ENCODE measurements at regions not wholly inside any gene's neighbourhood (a gene's known extent, or its start where the extent isn't known, plus 50 kb on each side); places are given as distances from the start of the nearest gene placed in this dataset.
"Not testable (repeated sequence)": the region's sequence is repeated elsewhere in the genome, so short reads cannot be mapped to it uniquely, and the experiment has no call there.

- intact Hi-C loops (cut with DNase I): no loop called here
- peaks cover 3% of the 10 kb centered on the region for H3K9me3 ChIP-seq
- no peak for TF ChIP-seq CTCF (IDR thresholded peaks at IDR 0.05)
- TF ChIP-seq POLR2A (IDR thresholded peaks at IDR 0.05): no peak
- no peak for TF ChIP-seq POLR2AphosphoS5 (IDR thresholded peaks at IDR 0.05; ENCODE audit: insufficient read depth in 1 of 2, low read depth in 1 of 2)
- H3K36me3 ChIP-seq: no peaks in the 10 kb centered on the region
- no peak overlapping the region for H3K27ac ChIP-seq
- no peak overlapping the region for H3K4me3 ChIP-seq
- H3K27me3 ChIP-seq: no peaks in the 10 kb centered on the region
- no peaks in the 10 kb centered on the region for H3K4me1 ChIP-seq
- no peak for DNase-seq (ENCODE audit: extremely low spot score in 2 of 2)
These were observed 198.3 kb downstream of the MN1 start for GRCh38 chr22:27603111-27603799.

GRCh38 chr22:27603800-27604144, 197.8 kb downstream of the MN1 start:
- H3K9me3 ChIP-seq: peaks cover 3% of the 10 kb centered on the region
- H3K4me3 ChIP-seq: no peak overlapping the region

GRCh38 chr22:27605390-27605789, 196.2 kb downstream of the MN1 start:
- Histone ChIP-seq H3K4me1 (no peaks in the 10 kb centered on the region), H3K9me3 (peaks cover 3% of the 10 kb centered on the region), H3K27ac (no peak overlapping the region), H3K4me3 (no peak overlapping the region), H3K36me3 (no peaks in the 10 kb centered on the region), H3K27me3 (no peaks in the 10 kb centered on the region)
- intact Hi-C loops (cut with DNase I): no loop called here
- no peak for DNase-seq (ENCODE audit: extremely low spot score in 2 of 2)
- TF ChIP-seq CTCF (IDR thresholded peaks at IDR 0.05): no peak
- no peak for TF ChIP-seq POLR2AphosphoS5 (IDR thresholded peaks at IDR 0.05; ENCODE audit: insufficient read depth in 1 of 2, low read depth in 1 of 2)
- TF ChIP-seq POLR2A (IDR thresholded peaks at IDR 0.05): no peak

More at GRCh38 chr22:27603800-27604144, 197.8 kb downstream of the MN1 start:
- DNase-seq (ENCODE audit: extremely low spot score in 2 of 2): no peak
- TF ChIP-seq POLR2A (IDR thresholded peaks at IDR 0.05) (no peak), CTCF (IDR thresholded peaks at IDR 0.05) (no peak), POLR2AphosphoS5 (IDR thresholded peaks at IDR 0.05; ENCODE audit: insufficient read depth in 1 of 2, low read depth in 1 of 2) (no peak)
- Histone ChIP-seq H3K27ac (no peak overlapping the region), H3K36me3 (no peaks in the 10 kb centered on the region), H3K27me3 (no peaks in the 10 kb centered on the region), H3K4me1 (no peaks in the 10 kb centered on the region)
- intact Hi-C loops (cut with DNase I): no loop called here

- H3K27ac ChIP-seq; H3K36me3 ChIP-seq; intact Hi-C loops (cut with DNase I); H3K4me1 ChIP-seq; H3K4me3 ChIP-seq; H3K27me3 ChIP-seq; DNase-seq (ENCODE audit: extremely low spot score in 2 of 2); H3K9me3 ChIP-seq: not testable (repeated sequence)
These were observed 193.8 kb downstream of the MN1 start for GRCh38 chr22:27607750-27608149.

- Histone ChIP-seq H3K27me3 (no peaks in the 10 kb centered on the region), H3K9me3 (peaks cover 3% of the 10 kb centered on the region), H3K4me1 (peaks cover 6% of the 10 kb centered on the region), H3K4me3 (no peak overlapping the region), H3K36me3 (no peaks in the 10 kb centered on the region), H3K27ac (no peak overlapping the region)
- TF ChIP-seq CTCF (IDR thresholded peaks at IDR 0.05): no peak
- TF ChIP-seq POLR2AphosphoS5 (IDR thresholded peaks at IDR 0.05; ENCODE audit: insufficient read depth in 1 of 2, low read depth in 1 of 2): no peak
- no peak for TF ChIP-seq POLR2A (IDR thresholded peaks at IDR 0.05)
- no peak for DNase-seq (ENCODE audit: extremely low spot score in 2 of 2)
- intact Hi-C loops (cut with DNase I): no loop called here
These were observed 192.1 kb downstream of the MN1 start for GRCh38 chr22:27609451-27609888.

GRCh38 chr22:27610164-27610563, 191.4 kb downstream of the MN1 start:
- intact Hi-C loops (cut with DNase I): loop anchor here (10.0 kb wide), 2 partner anchors 195 kb away; partner anchors contain the start of gene MN1
- H3K4me1 ChIP-seq; DNase-seq (ENCODE audit: extremely low spot score in 2 of 2); H3K27me3 ChIP-seq; H3K9me3 ChIP-seq; H3K36me3 ChIP-seq; H3K27ac ChIP-seq; H3K4me3 ChIP-seq: not testable (repeated sequence)

Data from vagina (tissue), 2 donors.